HUES64 (cell line): ENCODE measurements at regions not wholly inside any gene's neighbourhood (a gene's known extent, or its start where the extent isn't known, plus 50 kb on each side); places are given as distances from the start of the nearest gene placed in this dataset.

ENCODE experiments used
- H3K27ac ChIP-seq: 2 replicates; pipeline ENCODE4 v1.7.0; 2013; ENCODE audit warnings: low read depth, low read length, inconsistent platforms
- H3K27me3 ChIP-seq: 2 replicates; pipeline ENCODE4 v1.6.1; 2013; ENCODE audit warnings: mild to moderate bottlenecking, low read length; ENCODE audit not compliant: insufficient read depth
- H3K36me3 ChIP-seq: 2 replicates; pipeline ENCODE4 v1.6.1; 2013; ENCODE audit warnings: mild to moderate bottlenecking, low read length; ENCODE audit not compliant: insufficient read depth
- H3K4me1 ChIP-seq: 2 replicates; pipeline ENCODE4 v1.6.1; 2013; ENCODE audit warnings: mild to moderate bottlenecking, low read length, moderate library complexity; ENCODE audit not compliant: insufficient read depth
- H3K4me3 ChIP-seq: 2 replicates; pipeline ENCODE4 v1.5.1; 2013; ENCODE audit warnings: mild to moderate bottlenecking, low read length, moderate library complexity
- H3K9ac ChIP-seq: 2 replicates; pipeline ENCODE4 v1.6.1; 2013; ENCODE audit warnings: mild to moderate bottlenecking, low read depth, low read length
- H3K9me3 ChIP-seq: 2 replicates; pipeline ENCODE4 v1.6.1; 2013; ENCODE audit warnings: low read depth, low read length; ENCODE audit not compliant: insufficient read depth
- WGBS: fragments of 150-250, 120-280 bp; methylation state at CpG from one replicate; pipeline ENCODE4 v1.1.7; 2013; ENCODE audit warnings: missing lambda C conversion rate; 5-methylcytosine and 5-hydroxymethylcytosine counted together

DNA sequence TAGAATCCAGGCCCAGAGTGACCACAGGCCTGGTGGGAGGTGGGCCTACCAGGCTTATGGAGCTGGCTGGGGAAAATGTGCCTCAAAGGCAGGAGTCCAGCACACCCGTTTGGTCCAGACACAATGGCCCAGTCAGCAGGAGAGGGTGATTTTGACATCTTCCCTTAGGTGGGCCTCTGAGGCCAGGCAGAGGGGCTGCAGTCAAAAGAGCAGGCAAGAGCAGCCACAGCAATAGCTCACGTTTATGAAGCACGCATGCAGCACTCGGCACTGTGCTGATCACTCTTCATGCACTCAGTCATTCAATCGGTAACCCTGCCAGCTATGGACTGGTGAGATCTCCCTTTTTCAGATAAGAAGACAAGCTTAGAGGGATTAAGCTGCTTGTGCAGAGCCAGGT lies 146.8 kb downstream of the LRIG2 start:
- H3K36me3 ChIP-seq: no peaks in the 10 kb centered on the region
- 87% methylated on average over 5 of the region's 5 CpGs for WGBS
- H3K27ac ChIP-seq: no peak overlapping the region
- peaks cover 10% of the 10 kb centered on the region for H3K9me3 ChIP-seq
- no peaks in the 10 kb centered on the region for H3K27me3 ChIP-seq
- H3K4me1 ChIP-seq: peaks cover 10% of the 10 kb centered on the region
- no peak overlapping the region for H3K4me3 ChIP-seq
- no peak overlapping the region for H3K9ac ChIP-seq

GRCh38 chr1:113223040-113223439 lies 150.0 kb downstream of the LRIG2 start:
- Histone ChIP-seq H3K9me3 (no peaks in the 10 kb centered on the region), H3K9ac (no peak overlapping the region), H3K4me3 (no peak overlapping the region), H3K4me1 (peaks cover 10% of the 10 kb centered on the region), H3K36me3 (no peaks in the 10 kb centered on the region), H3K27me3 (no peaks in the 10 kb centered on the region), H3K27ac (no peak overlapping the region)
- WGBS: 100% methylated on average over 1 of the region's 2 CpGs

DNA sequence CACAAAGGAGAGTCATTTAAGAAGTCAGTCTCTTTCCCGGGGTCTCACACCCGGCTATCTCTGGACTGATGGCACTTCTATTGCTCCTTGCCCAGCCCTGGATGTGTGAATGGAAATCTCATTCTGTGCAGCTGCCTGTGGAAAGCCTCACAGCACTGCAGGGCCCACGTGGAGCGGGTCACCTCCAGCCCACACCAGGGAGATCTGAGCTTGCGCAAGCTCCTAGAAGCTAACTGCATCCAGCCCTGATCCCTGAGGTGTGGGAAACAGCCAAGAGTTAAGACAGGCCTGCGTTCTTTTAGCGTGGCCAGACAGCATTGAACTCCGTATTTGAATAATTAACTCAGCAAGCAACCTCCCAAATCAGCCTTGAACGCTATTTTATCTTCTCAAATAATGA lies 150.5 kb downstream of the LRIG2 start:
- Histone ChIP-seq H3K4me3 (no peak overlapping the region), H3K9me3 (no peaks in the 10 kb centered on the region), H3K9ac (no peak overlapping the region), H3K27ac (no peak overlapping the region), H3K27me3 (no peaks in the 10 kb centered on the region), H3K36me3 (no peaks in the 10 kb centered on the region), H3K4me1 (peaks cover 10% of the 10 kb centered on the region)
- 82% methylated on average over 9 of the region's 9 CpGs for WGBS

- no peaks in the 10 kb centered on the region for H3K36me3 ChIP-seq
- no peaks in the 10 kb centered on the region for H3K9me3 ChIP-seq
- no peak overlapping the region for H3K4me3 ChIP-seq
- peaks cover 5% of the 10 kb centered on the region for H3K4me1 ChIP-seq
- H3K27ac ChIP-seq: no peak overlapping the region
- no peaks in the 10 kb centered on the region for H3K27me3 ChIP-seq
- 86% methylated on average over 10 of the region's 10 CpGs for WGBS
- H3K9ac ChIP-seq: no peak overlapping the region
Observed at GRCh38 chr1:113226148-113226547, 153.2 kb downstream of the LRIG2 start.

- 93% methylated on average over 13 of the region's 13 CpGs for WGBS
- Histone ChIP-seq H3K27ac (no peak overlapping the region), H3K36me3 (no peaks in the 10 kb centered on the region)
Observed at GRCh38 chr1:113231866-113232265, 158.4 kb upstream of the MAGI3 start.

GRCh38 chr1:113233441-113233840 lies 156.9 kb upstream of the MAGI3 start:
- Histone ChIP-seq H3K27ac (no peak overlapping the region), H3K4me3 (no peak overlapping the region), H3K4me1 (peaks cover 9% of the 10 kb centered on the region; the same call in 1 of the 2 replicates), H3K9me3 (no peaks in the 10 kb centered on the region), H3K27me3 (no peaks in the 10 kb centered on the region), H3K9ac (no peak overlapping the region), H3K36me3 (no peaks in the 10 kb centered on the region)
- 88% methylated on average over 3 of the region's 5 CpGs for WGBS

More at GRCh38 chr1:113231866-113232265, 158.4 kb upstream of the MAGI3 start:
- peaks cover 9% of the 10 kb centered on the region; the same call in 1 of the 2 replicates for H3K4me1 ChIP-seq
- H3K27me3 ChIP-seq: no peaks in the 10 kb centered on the region
- no peak overlapping the region for H3K9ac ChIP-seq
- H3K4me3 ChIP-seq: no peak overlapping the region
- H3K9me3 ChIP-seq: no peaks in the 10 kb centered on the region

GRCh38 chr1:113241237-113241636 lies 149.1 kb upstream of the MAGI3 start:
- Histone ChIP-seq H3K4me1 (no peaks in the 10 kb centered on the region), H3K27ac (no peak overlapping the region), H3K9ac (no peak overlapping the region), H3K27me3 (no peaks in the 10 kb centered on the region), H3K9me3 (no peaks in the 10 kb centered on the region), H3K4me3 (no peak overlapping the region), H3K36me3 (no peaks in the 10 kb centered on the region)
- 64% methylated on average over 2 of the region's 2 CpGs for WGBS

- Histone ChIP-seq H3K36me3 (no peaks in the 10 kb centered on the region), H3K4me3 (no peak overlapping the region), H3K9ac (no peak overlapping the region), H3K9me3 (no peaks in the 10 kb centered on the region), H3K27ac (no peak overlapping the region), H3K4me1 (no peaks in the 10 kb centered on the region), H3K27me3 (no peaks in the 10 kb centered on the region)
- 84% methylated on average over 5 of the region's 5 CpGs for WGBS
Observed at GRCh38 chr1:113242481-113242880, 147.8 kb upstream of the MAGI3 start.

GRCh38 chr1:113243529-113243928 lies 146.8 kb upstream of the MAGI3 start:
- Histone ChIP-seq H3K27ac (no peak overlapping the region), H3K4me3 (no peak overlapping the region), H3K36me3 (no peaks in the 10 kb centered on the region), H3K4me1 (no peaks in the 10 kb centered on the region), H3K9ac (no peak overlapping the region), H3K27me3 (no peaks in the 10 kb centered on the region), H3K9me3 (no peaks in the 10 kb centered on the region)
- WGBS: no CpG with 5 or more reads among the region's 2 CpGs

DNA sequence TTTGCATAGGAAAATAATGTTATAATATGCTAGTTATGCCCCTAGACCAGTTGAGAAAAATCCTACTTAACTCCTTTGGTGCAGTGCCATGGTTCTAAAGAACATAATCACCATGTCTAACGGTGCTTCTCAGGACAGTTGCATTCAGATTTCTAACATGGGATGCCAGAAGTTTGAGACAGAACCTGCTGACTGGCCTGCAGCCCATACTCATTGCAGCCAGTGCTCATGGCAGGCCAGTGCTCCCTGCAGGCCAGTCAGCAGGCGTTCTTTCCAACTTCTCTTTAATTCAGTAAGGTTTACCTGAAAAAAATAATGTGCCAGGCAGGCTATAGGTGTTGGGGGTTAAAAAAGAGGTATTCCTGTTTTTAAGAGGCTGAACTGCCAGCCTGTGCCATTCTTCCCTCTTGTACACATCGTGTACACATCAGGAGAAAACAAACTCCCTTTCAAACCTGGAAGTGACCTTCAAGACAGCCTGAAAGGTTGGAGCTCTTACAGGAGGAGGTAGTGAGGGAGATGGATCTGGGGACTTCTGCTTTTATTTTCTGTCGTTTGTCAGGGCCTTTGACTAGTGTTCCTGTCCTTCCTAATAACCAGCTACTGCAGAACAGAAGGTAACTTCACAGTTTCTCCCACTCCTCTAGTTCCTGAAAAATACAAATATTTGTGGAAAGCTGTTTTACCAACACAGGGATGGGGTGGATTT lies 146.0 kb upstream of the MAGI3 start:
- Histone ChIP-seq H3K9me3 (no peaks in the 10 kb centered on the region), H3K27ac (no peak overlapping the region), H3K4me3 (no peak overlapping the region), H3K27me3 (no peaks in the 10 kb centered on the region), H3K9ac (no peak overlapping the region), H3K36me3 (no peaks in the 10 kb centered on the region), H3K4me1 (no peaks in the 10 kb centered on the region)
- 70% methylated on average over 3 of the region's 4 CpGs for WGBS

- no peaks in the 10 kb centered on the region for H3K36me3 ChIP-seq
- H3K4me3 ChIP-seq: no peak overlapping the region
- 94% methylated on average over 3 of the region's 3 CpGs for WGBS
- no peak overlapping the region for H3K9ac ChIP-seq
- no peaks in the 10 kb centered on the region for H3K27me3 ChIP-seq
- H3K4me1 ChIP-seq: no peaks in the 10 kb centered on the region
- no peak overlapping the region for H3K27ac ChIP-seq
- no peaks in the 10 kb centered on the region for H3K9me3 ChIP-seq
Observed at GRCh38 chr1:113245252-113245651, 145.1 kb upstream of the MAGI3 start.

- Histone ChIP-seq H3K4me3 (no peak overlapping the region), H3K27me3 (no peaks in the 10 kb centered on the region), H3K4me1 (no peaks in the 10 kb centered on the region), H3K9me3 (no peaks in the 10 kb centered on the region), H3K9ac (no peak overlapping the region), H3K36me3 (no peaks in the 10 kb centered on the region), H3K27ac (no peak overlapping the region)
- 92% methylated on average over 3 of the region's 3 CpGs for WGBS
Observed at GRCh38 chr1:113246929-113247328, 143.4 kb upstream of the MAGI3 start.
